Parathyroid adenoma (tissue), 2 donors: ENCODE measurements at regions not wholly inside any gene's neighbourhood (a gene's known extent, or its start where the extent isn't known, plus 50 kb on each side); places are given as distances from the start of the nearest gene placed in this dataset.

Experiments used
- H2AFZ ChIP-seq: fragments of 300-600 bp; sonication (generic); one replicate; pipeline ENCODE4 v1.7.0; 2017; ENCODE audit warnings: antibody characterized with exemption, mild to moderate bottlenecking
- H3K27ac ChIP-seq: fragments of 300-600 bp; sonication (generic); one replicate; pipeline ENCODE4 v1.7.0; 2017
- H3K27me3 ChIP-seq: fragments of 300-600 bp; sonication (generic); one replicate; pipeline ENCODE4 v1.7.0; 2017; ENCODE audit warnings: low read length; ENCODE audit not compliant: control insufficient read depth, insufficient read depth
- H3K36me3 ChIP-seq: fragments of 300-600 bp; sonication (generic); one replicate; pipeline ENCODE4 v1.7.0; 2017; ENCODE audit warnings: low read length; ENCODE audit not compliant: control insufficient read depth, insufficient read depth
- H3K4me1 ChIP-seq: fragments of 300-600 bp; sonication (generic); one replicate; pipeline ENCODE4 v1.7.0; 2017; ENCODE audit warnings: control low read depth
- H3K4me2 ChIP-seq: fragments of 300-600 bp; sonication (generic); one replicate; pipeline ENCODE4 v1.7.0; 2017; ENCODE audit warnings: low read length
- H3K4me3 ChIP-seq: fragments of 300-600 bp; sonication (generic); one replicate; pipeline ENCODE4 v1.7.0; 2017; ENCODE audit warnings: low read depth, low read length
- H3K79me2 ChIP-seq: fragments of 300-600 bp; sonication (generic); one replicate; pipeline ENCODE4 v1.7.0; 2017; ENCODE audit warnings: control low read depth
- H3K9ac ChIP-seq: fragments of 300-600 bp; sonication (generic); one replicate; pipeline ENCODE4 v1.7.0; 2017; ENCODE audit warnings: mild to moderate bottlenecking
- H3K9me3 ChIP-seq: fragments of 300-600 bp; sonication (generic); one replicate; pipeline ENCODE4 v1.7.0; 2017; ENCODE audit warnings: low read length; ENCODE audit not compliant: control insufficient read depth
- CTCF ChIP-seq: fragments of 300-600 bp; sonication (generic); IDR thresholded peaks from one replicate; pipeline ENCODE4 v1.7.0; 2017; ENCODE audit warnings: antibody characterized with exemption, mild to moderate bottlenecking
- donor health status: primary hyperparathyroidism.

DNA sequence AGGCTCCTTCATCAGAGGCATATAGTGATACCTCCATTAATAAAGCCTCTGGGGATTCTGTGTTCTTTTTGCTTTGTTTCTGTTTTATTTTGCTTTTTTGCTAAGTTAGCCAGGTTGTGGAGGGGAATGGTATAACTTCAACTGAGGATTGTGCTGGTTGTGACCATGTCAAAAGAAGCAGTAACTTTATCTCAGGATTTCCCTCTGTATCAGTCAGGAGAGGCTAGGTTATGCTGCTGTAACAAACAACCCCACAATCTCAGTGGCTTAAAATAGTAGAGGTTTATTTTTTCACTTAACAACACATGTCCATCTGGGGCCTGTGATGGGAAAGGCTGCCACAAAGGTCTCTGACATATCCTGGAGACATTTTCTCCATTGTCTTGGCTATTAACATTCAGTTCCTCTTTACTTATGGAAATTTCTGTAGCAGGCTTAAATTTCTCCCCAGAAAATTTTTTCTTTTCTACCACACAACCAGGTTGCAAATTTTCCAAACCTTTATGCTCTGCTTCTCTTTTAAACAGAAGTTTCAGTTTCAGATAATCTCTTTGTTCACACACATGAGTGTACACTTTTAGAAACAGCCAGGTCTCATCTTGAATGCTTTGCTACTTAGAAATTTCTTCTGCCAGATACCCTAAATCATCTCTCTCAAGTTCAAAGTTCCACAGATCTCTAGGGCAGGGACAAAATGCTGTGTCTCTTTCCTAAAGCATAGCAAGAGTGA lies 64.7 kb downstream of the UCHL1 start:
- no peaks in the 10 kb centered on the region for H3K79me2 ChIP-seq
- H3K27me3 ChIP-seq = no peaks in the 10 kb centered on the region
- no peaks in the 10 kb centered on the region for H3K36me3 ChIP-seq
- H3K4me1 ChIP-seq = peaks cover 6% of the 10 kb centered on the region
- no peak overlapping the region for H3K27ac ChIP-seq
- no peaks in the 10 kb centered on the region for H3K9me3 ChIP-seq
- no peak overlapping the region for H3K4me3 ChIP-seq
- H3K9ac ChIP-seq = no peak overlapping the region
- H2AFZ ChIP-seq = no peak overlapping the region
- H3K4me2 ChIP-seq = no peak overlapping the region
- TF ChIP-seq CTCF = no peak

DNA sequence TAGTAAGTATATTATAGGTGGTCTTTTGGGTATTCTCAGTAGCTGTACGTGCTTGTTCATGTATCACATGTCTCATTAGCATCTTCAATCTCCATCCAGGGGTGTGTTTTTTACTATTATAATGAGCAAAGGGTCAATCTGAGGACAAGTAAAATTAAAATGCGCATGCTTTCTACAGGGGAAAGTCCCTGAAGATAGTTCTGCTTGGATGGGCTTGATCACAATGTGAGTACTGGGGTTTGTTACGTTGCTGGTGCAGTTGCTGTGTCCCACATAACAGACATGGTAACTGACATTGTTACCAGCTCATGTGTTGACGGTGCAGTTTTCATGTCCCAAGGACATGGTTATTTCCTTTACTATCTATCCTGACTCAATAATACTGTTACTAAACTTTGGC lies 65.9 kb downstream of the UCHL1 start:
- Histone ChIP-seq H3K27ac (no peak overlapping the region), H3K79me2 (no peaks in the 10 kb centered on the region), H3K9ac (no peak overlapping the region), H3K36me3 (no peaks in the 10 kb centered on the region), H3K27me3 (no peaks in the 10 kb centered on the region), H3K4me1 (peaks cover 6% of the 10 kb centered on the region), H3K9me3 (no peaks in the 10 kb centered on the region), H3K4me2 (no peak overlapping the region), H2AFZ (no peak overlapping the region), H3K4me3 (no peak overlapping the region)
- no peak for TF ChIP-seq CTCF

DNA sequence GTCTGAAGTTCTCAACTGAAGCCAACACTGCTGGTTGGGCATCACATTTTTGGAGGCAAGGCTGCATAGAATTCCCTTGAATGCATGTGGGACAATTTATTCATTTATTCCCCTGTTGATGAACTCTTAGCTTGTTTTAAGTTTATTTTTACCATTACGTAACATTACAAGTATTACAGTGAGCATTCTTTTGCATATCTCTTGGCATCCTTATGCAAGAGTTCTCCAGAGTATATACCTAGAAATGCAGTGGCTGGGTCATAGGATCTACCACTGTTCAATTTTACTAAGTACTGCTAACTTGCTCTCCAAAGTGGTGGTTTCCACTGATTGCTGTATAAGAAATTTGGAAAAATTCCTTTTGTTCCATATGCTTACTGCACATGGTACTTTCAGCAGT lies 66.5 kb downstream of the UCHL1 start:
- H3K36me3 ChIP-seq = no peaks in the 10 kb centered on the region
- H2AFZ ChIP-seq = no peak overlapping the region
- no peaks in the 10 kb centered on the region for H3K27me3 ChIP-seq
- TF ChIP-seq CTCF = no peak
- H3K4me2 ChIP-seq = no peak overlapping the region
- peaks cover 6% of the 10 kb centered on the region for H3K4me1 ChIP-seq
- H3K4me3 ChIP-seq = no peak overlapping the region
- H3K27ac ChIP-seq = no peak overlapping the region
- H3K79me2 ChIP-seq = no peaks in the 10 kb centered on the region
- no peak overlapping the region for H3K9ac ChIP-seq
- H3K9me3 ChIP-seq = no peaks in the 10 kb centered on the region

- no peak overlapping the region for H3K27ac ChIP-seq
- H3K9me3 ChIP-seq = no peaks in the 10 kb centered on the region
- H3K4me1 ChIP-seq = peaks cover 6% of the 10 kb centered on the region
- H3K36me3 ChIP-seq = no peaks in the 10 kb centered on the region
- TF ChIP-seq CTCF = no peak
- no peak overlapping the region for H3K4me2 ChIP-seq
- no peak overlapping the region for H3K9ac ChIP-seq
- no peaks in the 10 kb centered on the region for H3K27me3 ChIP-seq
- H3K4me3 ChIP-seq = no peak overlapping the region
- H2AFZ ChIP-seq = peak overlapping the region; percentile 42
- no peaks in the 10 kb centered on the region for H3K79me2 ChIP-seq
These were observed 67.0 kb downstream of the UCHL1 start for GRCh38 chr4:41323706-41324105.

GRCh38 chr4:41324861-41325260 lies 68.1 kb downstream of the UCHL1 start:
- Histone ChIP-seq H3K79me2 (no peaks in the 10 kb centered on the region), H3K36me3 (no peaks in the 10 kb centered on the region), H3K4me1 (peaks cover 6% of the 10 kb centered on the region), H2AFZ (no peak overlapping the region), H3K27me3 (no peaks in the 10 kb centered on the region), H3K9ac (no peak overlapping the region), H3K4me2 (no peak overlapping the region), H3K9me3 (no peaks in the 10 kb centered on the region), H3K27ac (no peak overlapping the region), H3K4me3 (no peak overlapping the region)
- TF ChIP-seq CTCF = no peak
